ENCODE measurements at regions not wholly inside any gene's neighbourhood (a gene's known extent, or its start where the extent isn't known, plus 50 kb on each side); places are given as distances from the start of the nearest gene placed in this dataset.

- WGBS, 2 donors, result 27 to 35% methylated on average over 2 of the region's 2 CpGs
- Histone ChIP-seq H3K9me3 (no peaks in the 10 kb centered on the region), H3K4me1 (no peaks in the 10 kb centered on the region), H3K27me3 (no peaks in the 10 kb centered on the region), H3K27ac (no peak overlapping the region), H3K36me3 (replicated peaks in 1 of 2; ENCODE audit: insufficient read depth in 1 of 2, low read depth in 2 of 2) (no peaks in the 10 kb centered on the region), H3K4me3 (no peak overlapping the region)
- no peak for ATAC-seq
- intact Hi-C loops (cut with DNase I), result no loop called here
- TF ChIP-seq POLR2A (IDR thresholded peaks at IDR 0.05) (no peak), CTCF (IDR thresholded peaks at IDR 0.05) (no peak)
- no peak for DNase-seq
These were observed 569.2 kb downstream of the ZEB2 start for GRCh38 chr2:143950704-143951103.

GRCh38 chr2:143949121-143949848 is 570.6 kb downstream of the ZEB2 start:
- Histone ChIP-seq H3K27me3 (no peaks in the 10 kb centered on the region), H3K27ac (no peak overlapping the region), H3K4me3 (no peak overlapping the region), H3K36me3 (replicated peaks in 1 of 2; ENCODE audit: insufficient read depth in 1 of 2, low read depth in 2 of 2) (no peaks in the 10 kb centered on the region), H3K4me1 (no peaks in the 10 kb centered on the region), H3K9me3 (no peaks in the 10 kb centered on the region)
- 84 to 89% methylated on average over 3 of the region's 3 CpGs for WGBS, 2 donors
- TF ChIP-seq POLR2A (IDR thresholded peaks at IDR 0.05) (no peak), CTCF (IDR thresholded peaks at IDR 0.05) (no peak)
- intact Hi-C loops (cut with DNase I), result no loop called here
- DNase-seq (no peak), ATAC-seq (no peak)

GRCh38 chr2:143948710-143949109 is 571.2 kb downstream of the ZEB2 start:
- no peaks in the 10 kb centered on the region for H3K9me3 ChIP-seq
- H3K36me3 ChIP-seq (replicated peaks in 1 of 2; ENCODE audit: insufficient read depth in 1 of 2, low read depth in 2 of 2), result no peaks in the 10 kb centered on the region
- H3K27ac ChIP-seq, result no peak overlapping the region
- DNase-seq (no peak), ATAC-seq (no peak)
- intact Hi-C loops (cut with DNase I), result no loop called here
- no peak overlapping the region for H3K4me3 ChIP-seq
- 82 to 94% methylated on average over 2 of the region's 2 CpGs for WGBS, 2 donors
- no peaks in the 10 kb centered on the region for H3K4me1 ChIP-seq
- TF ChIP-seq CTCF (IDR thresholded peaks at IDR 0.05), result no peak
- TF ChIP-seq POLR2A (IDR thresholded peaks at IDR 0.05), result no peak
- no peaks in the 10 kb centered on the region for H3K27me3 ChIP-seq

- Histone ChIP-seq H3K27ac (no peak overlapping the region), H3K27me3 (no peaks in the 10 kb centered on the region), H3K4me3 (no peak overlapping the region), H3K4me1 (no peaks in the 10 kb centered on the region), H3K9me3 (no peaks in the 10 kb centered on the region), H3K36me3 (replicated peaks in 1 of 2; ENCODE audit: insufficient read depth in 1 of 2, low read depth in 2 of 2) (no peaks in the 10 kb centered on the region)
- 91 to 94% methylated on average over 18 of the region's 18 CpGs for WGBS, 2 donors
- no peak for DNase-seq
- no peak for TF ChIP-seq POLR2A (IDR thresholded peaks at IDR 0.05)
- no peak for TF ChIP-seq CTCF (IDR thresholded peaks at IDR 0.05)
- no peak for ATAC-seq
- intact Hi-C loops (cut with DNase I), result no loop called here
These were observed 573.2 kb downstream of the ZEB2 start for GRCh38 chr2:143946436-143947391.
